HG03521 (cell line): ENCODE measurements at regions not wholly inside any gene's neighbourhood (a gene's known extent, or its start where the extent isn't known, plus 50 kb on each side); places are given as distances from the start of the nearest gene placed in this dataset.

Experiments
- ATAC-seq: cut with Tn5 transposase; IDR thresholded peaks from one replicate; pipeline ENCODE4 v1.9.1; 2021; ENCODE audit warnings: mild to moderate bottlenecking, moderate library complexity; ENCODE audit not compliant: unreplicated experiment

- no peak for ATAC-seq
Measured at GRCh38 chr16:86134802-86135461, 236.0 kb downstream of the IRF8 start.

DNA sequence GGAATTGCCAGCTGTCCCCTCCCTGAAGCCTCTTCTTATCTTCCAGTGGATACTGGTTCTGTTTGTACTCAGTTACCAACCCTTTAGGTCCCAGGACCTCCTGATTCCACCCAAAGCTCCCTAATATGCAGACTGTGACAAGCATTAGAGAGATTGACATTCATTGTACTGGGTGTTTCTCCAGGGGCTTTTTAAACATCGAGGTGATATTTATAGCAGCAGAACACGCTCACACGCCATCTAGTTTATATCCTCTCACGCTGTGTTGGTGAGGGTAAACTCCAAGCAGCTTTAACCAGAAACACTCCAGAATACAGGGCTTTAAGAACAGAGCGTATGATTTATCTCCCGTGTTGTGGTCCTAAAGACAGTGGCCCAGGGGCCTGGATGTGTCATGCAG, 238.4 kb downstream of the IRF8 start:
- no peak for ATAC-seq

GRCh38 chr16:86138121-86139085, 239.4 kb downstream of the IRF8 start:
- no peak for ATAC-seq

DNA sequence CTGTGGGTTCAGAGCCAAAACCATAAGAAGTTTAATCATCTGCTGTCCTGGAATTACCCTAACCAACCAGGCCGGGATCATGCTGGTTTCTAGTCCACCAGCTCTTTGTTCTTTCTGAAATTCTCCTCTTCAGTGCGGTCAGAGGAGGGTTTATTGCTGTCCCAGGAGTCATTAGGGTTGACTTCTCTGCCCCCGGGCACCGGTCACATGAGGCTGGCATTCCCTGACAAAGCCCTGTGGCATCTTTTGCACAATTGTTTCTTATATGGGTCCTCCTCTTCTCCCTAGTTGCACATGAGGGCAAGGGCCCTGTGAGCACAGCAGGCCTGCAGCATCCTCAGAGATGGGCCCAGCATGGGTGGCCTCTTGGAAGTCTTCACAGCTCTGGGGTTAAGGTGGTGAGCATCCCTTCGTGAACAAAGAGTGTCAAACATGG, 243.9 kb downstream of the IRF8 start:
- ATAC-seq = no peak

DNA sequence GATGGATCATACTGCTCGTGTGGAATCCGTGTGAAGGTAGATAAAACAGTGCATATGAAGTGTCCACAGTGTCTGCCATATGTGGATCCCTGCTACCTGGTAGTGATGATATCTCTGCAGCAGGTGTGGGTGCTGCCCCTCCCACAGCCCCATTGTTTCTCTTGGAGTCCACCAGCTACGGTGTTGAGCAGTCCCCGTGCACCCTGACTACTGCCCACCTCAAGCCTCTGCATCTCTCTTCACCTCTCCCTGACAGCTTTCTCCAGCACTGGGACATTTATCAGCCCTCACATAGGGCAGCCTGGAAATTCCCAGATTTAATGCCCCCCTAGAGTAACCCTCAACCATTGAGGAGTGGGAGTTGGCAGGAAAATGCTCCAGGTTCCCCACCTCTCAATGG, 244.7 kb downstream of the IRF8 start:
- no peak for ATAC-seq

GRCh38 chr16:86145669-86146068, 246.7 kb downstream of the IRF8 start:
- no peak for ATAC-seq

DNA sequence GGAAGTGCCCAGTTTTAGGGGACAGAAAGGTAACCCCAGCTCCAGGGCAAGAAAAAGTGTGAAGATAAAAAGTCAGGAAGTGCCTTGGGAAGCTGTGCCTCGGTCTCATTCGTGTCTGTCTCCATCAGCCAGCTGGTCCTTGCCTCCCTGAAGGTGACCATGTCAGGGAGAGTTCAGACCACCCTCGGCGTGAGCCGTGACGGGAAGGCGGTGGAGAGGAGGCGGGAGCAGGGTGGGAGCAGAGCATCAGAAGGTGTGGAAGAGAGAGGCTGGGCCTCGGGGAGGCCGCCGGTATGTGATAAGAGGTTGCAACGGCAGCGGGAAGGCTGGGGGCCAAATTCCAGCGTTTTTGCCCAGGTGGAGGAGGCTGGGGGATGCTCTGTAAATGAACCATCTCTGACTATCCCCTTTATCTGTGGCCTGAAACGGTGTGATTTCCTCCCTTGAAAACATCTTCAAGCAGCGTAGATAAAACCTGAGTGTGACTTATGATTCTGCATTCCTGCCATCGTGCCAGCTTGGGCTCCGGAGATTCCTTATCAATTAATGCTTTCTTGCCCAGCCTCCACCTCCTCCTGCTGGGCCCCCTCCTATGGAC, 251.8 kb downstream of the IRF8 start:
- no peak for ATAC-seq

DNA sequence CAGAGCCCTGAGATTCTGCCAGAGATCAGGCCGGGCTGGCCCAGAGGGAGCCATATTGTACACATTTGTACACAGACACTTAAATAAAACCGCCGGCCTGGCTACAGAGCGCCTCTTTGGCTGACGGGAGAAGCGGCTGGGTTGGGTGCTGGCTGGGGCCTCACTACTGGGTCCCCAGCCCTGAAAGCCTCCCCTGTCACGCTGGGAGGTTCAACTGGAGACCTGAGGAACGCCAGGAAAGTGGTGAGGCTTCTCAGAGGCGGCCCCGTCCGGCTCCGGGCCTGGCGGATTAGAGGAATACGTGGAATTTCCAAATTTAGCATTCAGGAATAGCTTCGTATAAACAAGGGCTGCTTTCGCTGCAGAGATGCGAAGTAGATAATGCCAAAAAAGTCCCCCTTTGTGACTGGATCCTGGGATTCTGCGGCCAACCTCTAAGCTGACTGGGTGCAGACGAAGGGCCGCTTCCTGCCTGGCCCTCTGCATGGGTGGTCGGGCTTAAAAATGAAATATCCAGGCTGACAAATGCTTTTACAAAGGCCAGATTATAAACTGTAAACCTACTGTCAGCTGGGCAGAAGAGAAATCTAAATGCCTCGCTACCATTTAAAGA, 252.4 kb downstream of the IRF8 start:
- no peak for ATAC-seq

- ATAC-seq = no peak
Measured at GRCh38 chr16:86156155-86156554, 257.2 kb downstream of the IRF8 start.

- no peak for ATAC-seq
Measured at GRCh38 chr16:86157616-86158247, 258.8 kb downstream of the IRF8 start.

DNA sequence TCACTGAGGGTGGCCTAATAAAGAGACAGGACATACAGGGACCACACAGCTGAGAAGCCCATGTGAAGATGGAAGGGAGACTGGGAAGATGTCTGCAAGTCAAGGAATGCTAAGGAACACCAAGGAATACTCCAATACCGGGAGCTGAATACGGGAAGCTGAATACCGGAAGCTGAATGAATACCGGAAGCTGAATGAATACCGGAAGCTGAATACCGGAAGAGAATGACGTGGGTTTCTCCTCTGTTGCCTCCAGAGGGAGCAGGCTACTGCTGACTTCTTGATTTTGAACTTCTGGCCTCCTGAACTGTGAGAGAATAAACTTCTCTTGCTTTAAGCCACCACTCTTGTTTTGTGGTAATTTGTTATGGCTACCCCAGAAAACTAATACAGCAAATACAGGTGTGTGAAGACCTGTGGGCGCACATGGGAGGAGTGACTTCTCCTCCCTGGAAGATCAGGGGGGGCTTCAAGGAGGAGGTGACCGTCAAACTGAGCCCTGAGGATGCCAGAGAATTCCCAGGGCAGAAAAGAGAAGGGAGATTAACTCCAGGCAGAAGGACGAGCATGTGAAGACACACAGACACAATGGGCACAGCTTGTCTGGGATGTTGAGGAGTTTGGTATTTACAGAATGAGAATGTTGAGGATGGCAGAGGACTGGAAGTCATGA, 259.9 kb downstream of the IRF8 start:
- no peak for ATAC-seq

- no peak for ATAC-seq
Measured at GRCh38 chr16:86165479-86165878, 266.5 kb downstream of the IRF8 start.

GRCh38 chr16:86166414-86166813, 267.5 kb downstream of the IRF8 start:
- ATAC-seq = no peak

DNA sequence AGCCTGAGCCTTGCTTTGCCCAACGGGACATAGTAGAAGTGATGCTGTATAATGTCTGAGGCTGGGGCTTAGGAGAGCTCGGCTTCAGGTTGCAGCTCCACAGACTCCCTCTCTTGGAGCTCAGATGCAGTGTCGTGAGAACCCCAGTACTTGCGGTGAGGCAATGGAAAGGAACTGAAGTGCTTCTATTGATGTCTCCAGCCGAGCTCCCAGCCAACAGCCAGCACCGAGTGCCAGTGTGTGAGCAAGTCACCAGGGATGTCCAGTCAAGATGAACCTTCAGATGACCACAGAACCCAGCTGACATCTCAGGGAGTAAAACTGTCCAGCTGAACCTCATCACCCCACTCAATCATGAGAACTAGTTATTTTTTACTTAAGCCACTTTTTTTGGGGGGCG, 268.1 kb downstream of the IRF8 start:
- ATAC-seq = no peak

DNA sequence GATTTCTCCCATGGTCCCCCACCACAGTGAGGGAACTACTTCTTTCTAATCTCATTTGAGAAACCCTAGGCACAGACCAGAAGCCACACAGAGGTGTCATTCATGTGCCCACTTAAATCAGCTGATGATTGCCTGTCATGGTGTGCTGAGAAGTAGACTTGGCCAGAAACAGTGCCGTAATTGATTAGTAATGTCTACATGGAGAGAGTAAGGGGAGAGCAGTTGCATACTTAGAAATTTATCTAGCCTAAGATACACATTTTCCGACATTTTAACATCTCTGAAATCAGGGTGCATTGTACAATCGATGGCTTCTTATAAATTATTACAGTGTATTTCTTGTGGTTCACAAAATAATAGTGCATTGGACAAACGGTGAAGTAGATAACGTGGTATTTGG, 271.8 kb downstream of the IRF8 start:
- ATAC-seq = no peak

- ATAC-seq = no peak
Measured at GRCh38 chr16:86171329-86171728, 272.4 kb downstream of the IRF8 start.

DNA sequence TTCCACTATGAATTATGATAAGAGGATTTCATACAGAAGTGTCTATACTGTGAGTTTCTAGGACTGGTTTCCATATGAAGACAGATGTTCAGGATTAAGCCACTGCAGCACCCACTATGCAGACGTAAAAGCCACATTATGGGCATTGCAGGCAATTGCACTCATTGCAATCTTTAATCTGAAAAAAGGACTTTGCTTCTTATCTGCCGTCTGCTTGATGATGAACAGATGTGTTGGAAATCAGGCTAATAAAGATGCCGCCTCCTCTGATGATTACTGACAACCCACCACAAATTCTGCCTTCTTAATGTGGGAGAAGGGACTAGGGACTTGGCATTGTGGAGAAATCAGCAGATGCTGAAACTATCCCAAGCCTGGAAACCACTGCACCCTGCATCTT, 276.9 kb downstream of the IRF8 start:
- no peak for ATAC-seq

DNA sequence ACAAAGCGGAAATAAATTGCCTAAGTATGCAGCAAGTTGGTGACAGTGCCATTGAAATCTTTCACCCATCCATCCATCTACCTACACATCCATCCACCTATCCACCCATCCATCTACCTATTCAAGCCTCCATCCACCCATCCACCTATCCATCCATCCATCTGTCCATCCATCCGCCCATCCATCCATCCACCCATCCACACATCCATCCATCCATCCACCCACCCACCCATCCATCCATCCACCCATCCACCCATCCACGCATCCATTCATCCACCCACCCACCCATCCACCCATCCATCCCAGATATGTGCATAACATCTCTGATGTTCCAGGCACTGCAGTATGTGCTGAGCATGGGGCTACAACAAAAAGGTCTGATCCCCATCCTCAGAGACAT, 277.5 kb downstream of the IRF8 start:
- ATAC-seq = no peak

DNA sequence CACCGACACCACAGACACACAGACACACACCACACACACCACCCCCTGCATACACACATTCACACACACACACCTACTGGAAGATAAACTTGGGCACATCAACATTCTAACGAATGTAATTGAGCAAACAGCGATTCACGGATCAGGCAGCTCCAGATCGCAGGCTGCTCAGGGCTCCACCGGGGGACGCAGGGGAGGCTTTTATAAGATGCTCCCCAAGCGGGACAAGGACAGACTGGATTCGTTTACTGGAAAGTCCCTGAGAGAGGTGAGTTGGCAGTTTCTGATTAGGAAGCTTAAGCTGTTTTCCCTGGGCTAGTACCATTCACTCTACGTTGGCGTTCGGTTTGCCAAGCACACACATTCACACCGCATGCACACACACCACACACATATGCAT, 281.3 kb downstream of the IRF8 start:
- no peak for ATAC-seq

GRCh38 chr16:86180780-86181179, 281.8 kb downstream of the IRF8 start:
- no peak for ATAC-seq
